22Rv1 (cell line): ENCODE measurements at regions not wholly inside any gene's neighbourhood (a gene's known extent, or its start where the extent isn't known, plus 50 kb on each side); places are given as distances from the start of the nearest gene placed in this dataset.

Source experiments
- H3K27ac ChIP-seq: fragments of 450-650 bp; 2 replicates; pipeline ENCODE4 v1.5.1; 2017
- ZFX ChIP-seq: fragments of 450-650 bp; IDR thresholded peaks from 2 replicates; pipeline ENCODE4 v1.6.1; 2017; ENCODE audit warnings: antibody characterized with exemption, borderline replicate concordance
- TF ChIP-seq, protein P1 (sequence below): fragments of 450-650 bp; IDR thresholded peaks from 2 replicates; pipeline ENCODE4 v1.5.1; 2017; ENCODE audit warnings: mild to moderate bottlenecking

DNA sequence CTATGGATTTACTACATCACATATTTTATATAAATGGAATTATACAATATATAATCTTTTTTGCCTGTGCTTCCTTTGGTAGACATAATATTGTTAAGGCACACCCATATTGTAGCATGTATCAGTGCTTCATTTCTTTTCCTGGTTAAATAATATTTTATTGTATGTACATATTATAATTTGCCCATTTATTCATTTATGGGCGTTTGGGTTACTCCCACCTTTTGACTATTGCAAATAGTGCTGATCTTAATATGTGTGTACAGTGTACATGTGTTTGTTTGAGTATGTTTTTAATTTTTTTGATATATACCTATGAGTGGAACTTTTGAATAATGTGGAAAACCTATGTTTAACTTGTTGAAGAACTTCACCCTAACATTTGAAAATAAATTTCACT is 804.2 kb downstream of the DHX35 start:
- no peak for TF ChIP-seq ZFX
- TF ChIP-seq, protein P1, sequence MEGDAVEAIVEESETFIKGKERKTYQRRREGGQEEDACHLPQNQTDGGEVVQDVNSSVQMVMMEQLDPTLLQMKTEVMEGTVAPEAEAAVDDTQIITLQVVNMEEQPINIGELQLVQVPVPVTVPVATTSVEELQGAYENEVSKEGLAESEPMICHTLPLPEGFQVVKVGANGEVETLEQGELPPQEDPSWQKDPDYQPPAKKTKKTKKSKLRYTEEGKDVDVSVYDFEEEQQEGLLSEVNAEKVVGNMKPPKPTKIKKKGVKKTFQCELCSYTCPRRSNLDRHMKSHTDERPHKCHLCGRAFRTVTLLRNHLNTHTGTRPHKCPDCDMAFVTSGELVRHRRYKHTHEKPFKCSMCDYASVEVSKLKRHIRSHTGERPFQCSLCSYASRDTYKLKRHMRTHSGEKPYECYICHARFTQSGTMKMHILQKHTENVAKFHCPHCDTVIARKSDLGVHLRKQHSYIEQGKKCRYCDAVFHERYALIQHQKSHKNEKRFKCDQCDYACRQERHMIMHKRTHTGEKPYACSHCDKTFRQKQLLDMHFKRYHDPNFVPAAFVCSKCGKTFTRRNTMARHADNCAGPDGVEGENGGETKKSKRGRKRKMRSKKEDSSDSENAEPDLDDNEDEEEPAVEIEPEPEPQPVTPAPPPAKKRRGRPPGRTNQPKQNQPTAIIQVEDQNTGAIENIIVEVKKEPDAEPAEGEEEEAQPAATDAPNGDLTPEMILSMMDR = no peak
- no peak overlapping the region for H3K27ac ChIP-seq

- H3K27ac ChIP-seq = no peak overlapping the region
- TF ChIP-seq ZFX = no peak
- TF ChIP-seq, protein P1 = no peak
These were observed 800.6 kb downstream of the DHX35 start for GRCh38 chr20:39762716-39763115.

- H3K27ac ChIP-seq = no peak overlapping the region
- no peak for TF ChIP-seq ZFX
- TF ChIP-seq, protein P1 = no peak
These were observed 796.7 kb downstream of the DHX35 start for GRCh38 chr20:39758876-39759275.

DNA sequence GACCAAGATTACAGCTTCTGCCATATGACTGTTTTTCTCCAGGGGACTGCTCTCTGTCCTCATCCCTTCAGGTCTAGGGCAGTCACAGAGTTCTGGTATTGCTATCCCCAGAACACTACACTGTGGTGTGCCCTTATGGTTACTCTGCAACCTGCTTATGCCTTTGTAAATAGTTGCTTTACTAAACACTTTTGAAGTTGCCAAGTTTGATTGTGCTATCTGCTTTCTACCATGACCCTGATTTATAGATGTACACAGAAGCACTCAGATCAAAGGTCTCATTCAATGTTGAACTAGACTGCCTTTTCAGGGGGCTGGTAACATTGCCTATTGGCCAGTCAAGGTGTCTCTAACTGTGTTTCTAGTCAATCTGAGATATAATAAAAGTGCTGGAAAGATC is 794.7 kb downstream of the DHX35 start:
- H3K27ac ChIP-seq = no peak overlapping the region
- no peak for TF ChIP-seq ZFX
- TF ChIP-seq, protein P1 = no peak

DNA sequence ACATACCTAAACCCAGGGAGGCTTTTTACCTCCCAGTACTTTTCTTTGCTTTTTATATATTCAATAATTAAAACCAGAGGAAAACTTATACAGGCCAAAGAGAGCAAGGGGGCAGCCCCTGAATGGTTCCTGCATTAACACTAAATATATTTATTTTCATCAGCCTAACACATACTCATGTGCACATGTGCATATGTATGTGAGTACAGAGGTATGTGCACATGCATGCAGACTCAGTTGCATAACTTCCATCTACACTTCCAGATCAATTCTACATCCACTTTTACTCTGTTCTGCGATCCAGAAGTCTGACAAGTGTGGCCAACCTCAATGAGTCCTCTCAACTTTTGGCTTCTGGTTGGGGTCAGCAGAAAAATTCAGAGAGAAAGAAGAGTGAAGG is 794.2 kb downstream of the DHX35 start:
- TF ChIP-seq ZFX = no peak
- TF ChIP-seq, protein P1 = no peak
- no peak overlapping the region for H3K27ac ChIP-seq

DNA sequence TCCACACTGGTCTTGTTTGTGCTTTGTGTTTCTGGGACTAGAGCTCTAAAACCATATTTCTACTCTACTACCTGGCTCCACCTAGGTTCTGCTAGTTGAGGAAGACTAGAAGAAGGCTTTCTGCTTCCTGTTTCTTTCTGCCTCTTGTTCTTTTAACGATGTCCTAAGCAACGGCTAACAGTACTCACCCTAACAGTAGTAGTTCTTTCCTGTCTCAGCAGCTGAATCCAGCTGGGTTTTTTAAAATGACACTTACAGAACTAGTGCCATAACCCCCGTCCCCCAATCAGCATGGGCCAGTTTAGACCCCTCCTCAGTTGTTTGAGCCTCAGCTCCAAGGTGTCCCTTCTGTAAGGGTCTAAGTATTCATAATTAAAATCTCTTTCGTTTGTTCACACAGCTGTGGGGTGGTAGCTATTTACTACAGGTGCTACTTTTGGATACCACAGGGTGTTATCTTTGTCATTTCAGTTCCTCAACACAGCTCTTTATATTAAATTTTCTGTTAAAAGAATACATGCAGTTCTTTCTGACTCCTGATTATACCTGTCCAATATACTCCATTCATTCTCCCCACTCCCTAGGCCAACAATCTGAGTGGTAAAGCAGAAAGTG is 790.2 kb downstream of the DHX35 start:
- no peak overlapping the region for H3K27ac ChIP-seq
- TF ChIP-seq, protein P1 = no peak
- TF ChIP-seq ZFX = no peak

GRCh38 chr20:39751557-39752137 is 789.5 kb downstream of the DHX35 start:
- no peak for TF ChIP-seq ZFX
- TF ChIP-seq, protein P1 = no peak

More at GRCh38 chr20:39751557-39752137, 789.5 kb downstream of the DHX35 start:
- no peak overlapping the region for H3K27ac ChIP-seq
